Thymus (tissue), 11 donors: ENCODE measurements at regions not wholly inside any gene's neighbourhood (a gene's known extent, or its start where the extent isn't known, plus 50 kb on each side); places are given as distances from the start of the nearest gene placed in this dataset.

Source experiments
- DNase-seq, 9 donors: peaks; one replicate each; pipeline ENCODE4 v3.0.0-alpha.2; 2013; ENCODE audit warnings: low spot score in 9 of 9, low read depth in 6 of 9, missing footprints in 1 of 9
- H3K27ac ChIP-seq, 2 donors: one replicate each; pipeline ENCODE4 v1.5.1; 2013; ENCODE audit warnings: control low read depth in 1 of 2, low read depth in 1 of 2, low read length in 1 of 2, mild to moderate bottlenecking in 1 of 2, moderate library complexity in 1 of 2
- H3K27me3 ChIP-seq, 2 donors: one replicate each; pipeline ENCODE4 v1.5.1; 2013; ENCODE audit warnings: low read length in 1 of 2; ENCODE audit not compliant: control insufficient read depth in 2 of 2, insufficient read depth in 1 of 2
- H3K36me3 ChIP-seq, 2 donors: one replicate each; pipeline ENCODE4 v1.5.1; 2013; ENCODE audit warnings: low read length in 1 of 2, mild to moderate bottlenecking in 1 of 2, moderate library complexity in 1 of 2; ENCODE audit not compliant: control insufficient read depth in 2 of 2, insufficient read depth in 2 of 2
- H3K4me1 ChIP-seq, 2 donors: one replicate each; pipeline ENCODE4 v1.5.1; 2013; ENCODE audit warnings: low read length in 2 of 2; ENCODE audit not compliant: control insufficient read depth in 2 of 2, insufficient read depth in 2 of 2
- H3K4me3 ChIP-seq, 2 donors: one replicate each; pipeline ENCODE4 v1.5.1; 2013; ENCODE audit warnings: low read length in 2 of 2, control low read depth in 1 of 2, mild to moderate bottlenecking in 1 of 2
- H3K9me3 ChIP-seq, 2 donors: one replicate each; pipeline ENCODE4 v1.5.1; 2013; ENCODE audit warnings: low read length in 1 of 2, mild to moderate bottlenecking in 1 of 2; ENCODE audit not compliant: control insufficient read depth in 2 of 2, insufficient read depth in 1 of 2
- WGBS: extraction: QIAGEN DNeasy Blood & Tissue Kit; methylation state at CpG from one replicate; pipeline ENCODE4 v1.1.7; 2013; 5-methylcytosine and 5-hydroxymethylcytosine counted together
- donor health status: healthy.

GRCh38 chr4:106430797-106431196, 62.2 kb upstream of the GIMD1 start:
- 97% methylated on average over 2 of the region's 2 CpGs for WGBS
- Histone ChIP-seq H3K27ac (no peak overlapping the region), H3K4me3 (no peak overlapping the region), H3K9me3 (no peaks in the 10 kb centered on the region), H3K27me3 (no peaks in the 10 kb centered on the region), H3K36me3 (no peaks in the 10 kb centered on the region), H3K4me1 (no peaks in the 10 kb centered on the region)
- no peak for DNase-seq

GRCh38 chr4:106429885-106430284, 61.3 kb upstream of the GIMD1 start:
- Histone ChIP-seq H3K9me3 (no peaks in the 10 kb centered on the region), H3K27me3 (no peaks in the 10 kb centered on the region), H3K4me3 (no peak overlapping the region), H3K27ac (no peak overlapping the region), H3K36me3 (no peaks in the 10 kb centered on the region), H3K4me1 (no peaks in the 10 kb centered on the region)
- no peak for DNase-seq
- 86% methylated on average over 2 of the region's 2 CpGs for WGBS

GRCh38 chr4:106426069-106426468, 57.5 kb upstream of the GIMD1 start:
- no peaks in the 10 kb centered on the region for H3K9me3 ChIP-seq
- no peaks in the 10 kb centered on the region for H3K36me3 ChIP-seq
- H3K27ac ChIP-seq: no peak overlapping the region
- no peaks in the 10 kb centered on the region for H3K4me1 ChIP-seq
- WGBS: 97% methylated on average over 2 of the region's 2 CpGs
- no peaks in the 10 kb centered on the region for H3K27me3 ChIP-seq
- DNase-seq: no peak
- no peak overlapping the region for H3K4me3 ChIP-seq

GRCh38 chr4:106425576-106425975, 57.0 kb upstream of the GIMD1 start:
- no peaks in the 10 kb centered on the region for H3K36me3 ChIP-seq
- no peaks in the 10 kb centered on the region for H3K4me1 ChIP-seq
- no peaks in the 10 kb centered on the region for H3K27me3 ChIP-seq
- no peak for DNase-seq
- no peaks in the 10 kb centered on the region for H3K9me3 ChIP-seq
- H3K27ac ChIP-seq: no peak overlapping the region
- no peak overlapping the region for H3K4me3 ChIP-seq

- no peak for DNase-seq
- WGBS: 90% methylated on average over 3 of the region's 3 CpGs
Observed at GRCh38 chr4:106424426-106424825, 55.8 kb upstream of the GIMD1 start.

GRCh38 chr4:106423791-106424190, 55.2 kb upstream of the GIMD1 start:
- Histone ChIP-seq H3K4me1 (no peaks in the 10 kb centered on the region), H3K27ac (no peak overlapping the region), H3K36me3 (no peaks in the 10 kb centered on the region), H3K27me3 (no peaks in the 10 kb centered on the region), H3K9me3 (no peaks in the 10 kb centered on the region), H3K4me3 (no peak overlapping the region)
- DNase-seq: no peak

More at GRCh38 chr4:106424426-106424825, 55.8 kb upstream of the GIMD1 start:
- Histone ChIP-seq H3K9me3 (no peaks in the 10 kb centered on the region), H3K27ac (no peak overlapping the region), H3K36me3 (no peaks in the 10 kb centered on the region), H3K4me1 (no peaks in the 10 kb centered on the region), H3K27me3 (no peaks in the 10 kb centered on the region), H3K4me3 (no peak overlapping the region)

GRCh38 chr4:106422766-106423165, 54.2 kb upstream of the GIMD1 start:
- no peaks in the 10 kb centered on the region for H3K36me3 ChIP-seq
- WGBS: 91% methylated on average over 1 of the region's 1 CpG
- no peaks in the 10 kb centered on the region for H3K27me3 ChIP-seq

GRCh38 chr4:106421441-106422296, 53.1 kb upstream of the GIMD1 start:
- WGBS: 91% methylated on average over 4 of the region's 4 CpGs
- no peak overlapping the region for H3K27ac ChIP-seq
- H3K9me3 ChIP-seq: no peaks in the 10 kb centered on the region
- H3K4me3 ChIP-seq: no peak overlapping the region
- no peaks in the 10 kb centered on the region for H3K36me3 ChIP-seq
- H3K27me3 ChIP-seq: no peaks in the 10 kb centered on the region
- no peaks in the 10 kb centered on the region for H3K4me1 ChIP-seq
- DNase-seq: no peak

More at GRCh38 chr4:106422766-106423165, 54.2 kb upstream of the GIMD1 start:
- no peak overlapping the region for H3K27ac ChIP-seq
- H3K4me3 ChIP-seq: no peak overlapping the region
- no peaks in the 10 kb centered on the region for H3K4me1 ChIP-seq
- no peaks in the 10 kb centered on the region for H3K9me3 ChIP-seq
- no peak for DNase-seq

- no peak for DNase-seq
- no peaks in the 10 kb centered on the region for H3K4me1 ChIP-seq
- no peak overlapping the region for H3K27ac ChIP-seq
- no peaks in the 10 kb centered on the region for H3K9me3 ChIP-seq
- H3K27me3 ChIP-seq: no peaks in the 10 kb centered on the region
- H3K36me3 ChIP-seq: no peaks in the 10 kb centered on the region
- no peak overlapping the region for H3K4me3 ChIP-seq
- 61% methylated on average over 1 of the region's 1 CpG for WGBS
Observed at GRCh38 chr4:106418444-106418843, 49.9 kb upstream of the GIMD1 start.
